SK-N-SH (cell line): ENCODE measurements at regions not wholly inside any gene's neighbourhood (a gene's known extent, or its start where the extent isn't known, plus 50 kb on each side); places are given as distances from the start of the nearest gene placed in this dataset.

Source experiments
- CTCF ChIA-PET: fragments of 300-600, 350-600 bp; formaldehyde crosslinking; extraction: SDS; loops from one replicate; lab custom pipeline; 2021; lab: Yijun Ruan, JAX
- POLR2A ChIA-PET: fragments of 350-600 bp; sonication (Branson Sonifier 250); formaldehyde crosslinking; extraction: SDS; loops from one replicate; lab custom pipeline; 2020; ENCODE audit warnings: antibody characterized with exemption, inconsistent platforms; lab: Yijun Ruan, JAX
- DNase-seq: peaks from one replicate; pipeline ENCODE4 v3.0.0; 2012
- H2AFZ ChIP-seq: fragments of 200-600 bp; sonication (generic); 2 replicates; pipeline ENCODE4 v1.8.1; 2016; ENCODE audit warnings: antibody characterized with exemption, mild to moderate bottlenecking, low read depth
- H3F3A ChIP-seq: fragments of 200-600 bp; sonication (generic); replicated peaks from 2 replicates; pipeline ENCODE3; 2016; ENCODE audit warnings: antibody characterized with exemption, mild to moderate bottlenecking; ENCODE audit not compliant: insufficient read depth
- H3K27ac ChIP-seq, 2 experiments: fragments of 200-500 bp in 1 of 2; fragments of 200-600 bp in 1 of 2; sonication (Bioruptor generic) in 1 of 2; sonication (generic), shearing (Covaris generic) in 1 of 2; 2 replicates each; pipeline versions ENCODE4 v1.5.1 to v1.6.1; 2014 to 2016; ENCODE audit warnings: low read depth in 2 of 2, inconsistent platforms in 1 of 2, low read length in 1 of 2, mild to moderate bottlenecking in 1 of 2, mixed read lengths in 1 of 2
- H3K27me3 ChIP-seq: fragments of 200-600 bp; sonication (generic), shearing (Covaris generic); 2 replicates; pipeline ENCODE4 v1.6.1; 2016; ENCODE audit warnings: mixed run types; ENCODE audit not compliant: insufficient read depth
- H3K36me3 ChIP-seq, 2 experiments: fragments of 200-500 bp in 1 of 2; fragments of 200-600 bp in 1 of 2; sonication (Bioruptor generic) in 1 of 2; sonication (generic) in 1 of 2; replicated peaks in 1 of 2; 2 replicates each; pipeline versions ENCODE3 to v1.5.1; 2014 to 2016; ENCODE audit warnings: low read length in 1 of 2, mild to moderate bottlenecking in 1 of 2; ENCODE audit not compliant: insufficient read depth in 2 of 2, control insufficient read depth in 1 of 2
- H3K4me1 ChIP-seq, 2 experiments: fragments of 200-500 bp in 1 of 2; fragments of 200-600 bp in 1 of 2; sonication (Bioruptor generic) in 1 of 2; sonication (generic), shearing (Covaris generic) in 1 of 2; 2 replicates each; pipeline versions ENCODE4 v1.5.1 to v1.6.1; 2014 to 2016; ENCODE audit warnings: low read depth in 1 of 2, low read length in 1 of 2, mixed run types in 1 of 2; ENCODE audit not compliant: insufficient read depth in 2 of 2, control insufficient read depth in 1 of 2
- H3K4me2 ChIP-seq: fragments of 200-600 bp; sonication (generic), shearing (Covaris generic); 2 replicates; pipeline ENCODE4 v1.6.1; 2017; ENCODE audit warnings: mixed run types
- H3K4me3 ChIP-seq, 2 experiments: fragments of 200-500 bp in 1 of 2; fragments of 200-600 bp in 1 of 2; sonication (Bioruptor generic) in 1 of 2; sonication (generic), shearing (Covaris generic) in 1 of 2; 2 replicates each; pipeline versions ENCODE4 v1.5.1 to v1.8.1; 2014 to 2016; ENCODE audit warnings: low read depth in 2 of 2, inconsistent platforms in 1 of 2, low read length in 1 of 2, mild to moderate bottlenecking in 1 of 2, mixed read lengths in 1 of 2, moderate library complexity in 1 of 2
- H3K79me2 ChIP-seq: fragments of 200-600 bp; sonication (generic); 2 replicates; pipeline ENCODE4 v1.8.1; 2017; ENCODE audit warnings: mild to moderate bottlenecking; ENCODE audit not compliant: insufficient read depth
- H3K9ac ChIP-seq: fragments of 200-600 bp; sonication (generic); 2 replicates; pipeline ENCODE4 v1.6.1; 2017; ENCODE audit warnings: mixed run types
- H3K9me2 ChIP-seq: fragments of 200-600 bp; sonication (generic); 2 replicates; pipeline ENCODE4 v1.6.1; 2017; ENCODE audit warnings: mixed run types
- H3K9me3 ChIP-seq: fragments of 200-600 bp; sonication (generic); 2 replicates; pipeline ENCODE4 v1.6.1; 2017; ENCODE audit warnings: mixed run types, mild to moderate bottlenecking, moderate library complexity
- H4K20me1 ChIP-seq: fragments of 200-600 bp; sonication (generic); 2 replicates; pipeline ENCODE4 v1.6.1; 2017; ENCODE audit warnings: mild to moderate bottlenecking, mixed run types; ENCODE audit not compliant: insufficient read depth
- CHD2 ChIP-seq: fragments of 150-350 bp; IDR thresholded peaks from 2 replicates; pipeline ENCODE4 v1.6.1; 2018; ENCODE audit warnings: low read length; ENCODE audit not compliant: partially characterized antibody
- EZH2phosphoT487 ChIP-seq: fragments of 200-600 bp; sonication (generic); IDR thresholded peaks from 2 replicates; pipeline ENCODE4 v1.6.1; 2017; ENCODE audit warnings: low read depth, mixed run types, mild to moderate bottlenecking, antibody characterized with exemption, moderate library complexity, borderline replicate concordance
- FOXJ3 ChIP-seq: sonication (generic); formaldehyde crosslinking; IDR thresholded peaks from 2 replicates; pipeline ENCODE4 v1.5.1; 2020; ENCODE audit warnings: mild to moderate bottlenecking, missing genetic modification reagents
- GATA2 ChIP-seq: sonication (generic); formaldehyde crosslinking; IDR thresholded peaks from 2 replicates; pipeline ENCODE4 v1.5.0; 2020; ENCODE audit warnings: mild to moderate bottlenecking, missing genetic modification reagents
- JUND ChIP-seq: IDR thresholded peaks from 2 replicates; pipeline ENCODE4 v1.4.0; 2012
- MXI1 ChIP-seq: IDR thresholded peaks from 2 replicates; pipeline ENCODE4 v1.6.1; 2012; ENCODE audit warnings: mild to moderate bottlenecking, low read depth, low read length, improper control_type of control experiment
- NFIC ChIP-seq: IDR thresholded peaks from 2 replicates; pipeline ENCODE4 v1.4.0; 2012; ENCODE audit warnings: borderline replicate concordance
- NRF1 ChIP-seq: IDR thresholded peaks from 2 replicates; pipeline ENCODE4 v1.6.1; 2012; ENCODE audit warnings: low read depth, mild to moderate bottlenecking, low read length
- POLR2AphosphoS5 ChIP-seq: IDR thresholded peaks from 2 replicates; pipeline ENCODE4 v1.6.1; 2012; ENCODE audit warnings: low read depth, low read length
- RAD21 ChIP-seq: IDR thresholded peaks from 2 replicates; pipeline ENCODE4 v1.6.1; 2012; ENCODE audit warnings: mild to moderate bottlenecking, low read length
- RFX5 ChIP-seq: IDR thresholded peaks from 2 replicates; pipeline ENCODE4 v1.6.1; 2012; ENCODE audit warnings: mild to moderate bottlenecking, improper control_type of control experiment, low read length
- SMC3 ChIP-seq: IDR thresholded peaks from 2 replicates; pipeline ENCODE4 v1.6.1; 2012; ENCODE audit warnings: low read depth, low read length, improper control_type of control experiment
- TAF1 ChIP-seq: IDR thresholded peaks from 2 replicates; pipeline ENCODE4 v1.6.1; 2012; ENCODE audit warnings: low read depth, mild to moderate bottlenecking, low read length, moderate library complexity, borderline replicate concordance
- TCF12 ChIP-seq: IDR thresholded peaks from 2 replicates; pipeline ENCODE4 v1.4.0; 2012
- TEAD4 ChIP-seq: IDR thresholded peaks from 2 replicates; pipeline ENCODE4 v1.4.0; 2012; ENCODE audit warnings: mild to moderate bottlenecking, borderline replicate concordance; ENCODE audit not compliant: insufficient read depth
- WGBS: methylation state at CpG from one replicate; pipeline ENCODE4 v1.1.6; 2017; ENCODE audit warnings: low lambda C conversion rate; 5-methylcytosine and 5-hydroxymethylcytosine counted together
- TF ChIP-seq, protein P1 (sequence below): IDR thresholded peaks from 2 replicates; pipeline ENCODE4; 2012
- TF ChIP-seq, protein P2 (sequence below): IDR thresholded peaks from 2 replicates; pipeline ENCODE4 v1.4.0; 2012; ENCODE audit warnings: low read depth
- TF ChIP-seq, protein P3 (sequence below): IDR thresholded peaks from 2 replicates; pipeline ENCODE4 v1.4.0; 2012; ENCODE audit warnings: low read depth, borderline replicate concordance
- TF ChIP-seq, protein P4 (sequence below): IDR thresholded peaks from 2 replicates; pipeline ENCODE4 v1.6.1; 2012; ENCODE audit warnings: mild to moderate bottlenecking, low read depth, low read length, moderate library complexity

DNA sequence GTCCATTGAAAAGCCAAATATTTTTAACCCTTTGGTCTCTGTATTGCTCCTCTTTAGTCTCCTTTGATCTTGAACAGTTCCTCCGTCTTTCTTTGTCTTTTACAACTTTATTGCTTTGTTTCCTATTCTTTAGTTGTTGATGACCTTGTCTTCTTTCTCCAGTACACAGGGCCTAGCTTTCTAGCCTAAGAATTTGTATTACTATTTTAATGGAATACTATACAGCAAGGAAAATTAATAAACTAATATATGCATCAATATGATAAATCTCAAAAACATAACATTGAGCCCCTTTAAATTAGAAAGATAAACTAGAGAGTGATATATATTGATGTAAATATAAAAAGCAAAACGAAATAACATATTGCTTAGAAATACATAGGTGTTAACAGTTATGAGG is 88.7 kb downstream of the NR1D2 start:
- TF ChIP-seq RAD21 (no peak), SMC3 (no peak), FOXJ3 (no peak), TEAD4 (no peak), JUND (no peak), GATA2 (no peak), CHD2 (no peak), POLR2AphosphoS5 (no peak), NFIC (no peak), TCF12 (no peak), RFX5 (no peak), NRF1 (no peak), MXI1 (no peak), TAF1 (no peak)
- TF ChIP-seq, protein P1, sequence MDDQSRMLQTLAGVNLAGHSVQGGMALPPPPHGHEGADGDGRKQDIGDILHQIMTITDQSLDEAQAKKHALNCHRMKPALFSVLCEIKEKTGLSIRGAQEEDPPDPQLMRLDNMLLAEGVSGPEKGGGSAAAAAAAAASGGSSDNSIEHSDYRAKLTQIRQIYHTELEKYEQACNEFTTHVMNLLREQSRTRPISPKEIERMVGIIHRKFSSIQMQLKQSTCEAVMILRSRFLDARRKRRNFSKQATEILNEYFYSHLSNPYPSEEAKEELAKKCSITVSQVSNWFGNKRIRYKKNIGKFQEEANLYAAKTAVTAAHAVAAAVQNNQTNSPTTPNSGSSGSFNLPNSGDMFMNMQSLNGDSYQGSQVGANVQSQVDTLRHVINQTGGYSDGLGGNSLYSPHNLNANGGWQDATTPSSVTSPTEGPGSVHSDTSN: no peak
- TF ChIP-seq, protein P2, sequence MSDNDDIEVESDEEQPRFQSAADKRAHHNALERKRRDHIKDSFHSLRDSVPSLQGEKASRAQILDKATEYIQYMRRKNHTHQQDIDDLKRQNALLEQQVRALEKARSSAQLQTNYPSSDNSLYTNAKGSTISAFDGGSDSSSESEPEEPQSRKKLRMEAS: no peak
- TF ChIP-seq, protein P3, sequence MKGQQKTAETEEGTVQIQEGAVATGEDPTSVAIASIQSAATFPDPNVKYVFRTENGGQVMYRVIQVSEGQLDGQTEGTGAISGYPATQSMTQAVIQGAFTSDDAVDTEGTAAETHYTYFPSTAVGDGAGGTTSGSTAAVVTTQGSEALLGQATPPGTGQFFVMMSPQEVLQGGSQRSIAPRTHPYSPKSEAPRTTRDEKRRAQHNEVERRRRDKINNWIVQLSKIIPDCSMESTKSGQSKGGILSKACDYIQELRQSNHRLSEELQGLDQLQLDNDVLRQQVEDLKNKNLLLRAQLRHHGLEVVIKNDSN: no peak
- no peak overlapping the region for H3K9ac ChIP-seq
- no peak overlapping the region for H2AFZ ChIP-seq
- no peak overlapping the region for H3K27ac ChIP-seq
- CTCF ChIA-PET: no interaction called here
- H3K79me2 ChIP-seq: no peaks in the 10 kb centered on the region
- H3K9me3 ChIP-seq: no peaks in the 10 kb centered on the region; the same call in 1 of the 2 replicates
- no peaks in the 10 kb centered on the region for H3K27me3 ChIP-seq
- H3K4me2 ChIP-seq: no peak overlapping the region
- no peak overlapping the region for H3K4me3 ChIP-seq
- H3F3A ChIP-seq: no peaks in the 10 kb centered on the region
- POLR2A ChIA-PET: no interaction called here
- H4K20me1 ChIP-seq: no peaks in the 10 kb centered on the region
- H3K4me1 ChIP-seq: no peaks in the 10 kb centered on the region; a peak in 2 of 4 replicates
- no peaks in the 10 kb centered on the region for H3K36me3 ChIP-seq
- DNase-seq: no peak
- WGBS: 56% methylated on average over 2 of the region's 2 CpGs
- H3K9me2 ChIP-seq: 0 out of 2 replicates have a peak, but pooled peaks cover 3% of the 10 kb centered on the region

DNA sequence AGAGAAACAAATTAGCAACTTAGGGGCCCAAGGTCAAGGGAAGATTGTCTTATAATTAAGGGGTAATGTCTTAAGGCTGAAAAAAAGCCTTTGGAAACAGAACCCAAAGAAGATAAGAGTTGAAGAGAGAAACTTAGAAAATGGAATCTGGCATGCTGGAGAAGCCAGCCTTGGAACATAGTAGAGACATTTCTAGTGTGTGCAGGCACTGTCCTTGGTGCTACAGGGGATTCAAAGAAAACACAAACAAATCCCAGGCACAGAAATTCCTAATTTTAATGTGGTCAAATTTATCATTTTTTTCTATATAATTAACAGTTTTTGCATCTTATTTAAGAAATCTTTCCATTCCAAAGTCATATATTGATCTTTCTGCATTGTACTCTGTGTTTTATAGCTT is 89.4 kb downstream of the NR1D2 start:
- Histone ChIP-seq H3K79me2 (no peaks in the 10 kb centered on the region), H2AFZ (no peak overlapping the region)

More for the DNA sequence above, 89.4 kb downstream of the NR1D2 start:
- CTCF ChIA-PET: no interaction called here
- Histone ChIP-seq H3K4me2 (no peak overlapping the region), H3K9ac (no peak overlapping the region), H3F3A (no peaks in the 10 kb centered on the region), H3K36me3 (no peaks in the 10 kb centered on the region), H3K27me3 (no peaks in the 10 kb centered on the region), H3K9me3 (no peaks in the 10 kb centered on the region; the same call in 1 of the 2 replicates), H3K4me1 (no peaks in the 10 kb centered on the region; a peak in 1 of 4 replicates), H3K27ac (no peak overlapping the region), H3K4me3 (no peak overlapping the region), H3K9me2 (0 out of 2 replicates have a peak, but pooled peaks cover 3% of the 10 kb centered on the region), H4K20me1 (no peaks in the 10 kb centered on the region)
- no peak for DNase-seq
- POLR2A ChIA-PET: no interaction called here
- TF ChIP-seq, protein P4, sequence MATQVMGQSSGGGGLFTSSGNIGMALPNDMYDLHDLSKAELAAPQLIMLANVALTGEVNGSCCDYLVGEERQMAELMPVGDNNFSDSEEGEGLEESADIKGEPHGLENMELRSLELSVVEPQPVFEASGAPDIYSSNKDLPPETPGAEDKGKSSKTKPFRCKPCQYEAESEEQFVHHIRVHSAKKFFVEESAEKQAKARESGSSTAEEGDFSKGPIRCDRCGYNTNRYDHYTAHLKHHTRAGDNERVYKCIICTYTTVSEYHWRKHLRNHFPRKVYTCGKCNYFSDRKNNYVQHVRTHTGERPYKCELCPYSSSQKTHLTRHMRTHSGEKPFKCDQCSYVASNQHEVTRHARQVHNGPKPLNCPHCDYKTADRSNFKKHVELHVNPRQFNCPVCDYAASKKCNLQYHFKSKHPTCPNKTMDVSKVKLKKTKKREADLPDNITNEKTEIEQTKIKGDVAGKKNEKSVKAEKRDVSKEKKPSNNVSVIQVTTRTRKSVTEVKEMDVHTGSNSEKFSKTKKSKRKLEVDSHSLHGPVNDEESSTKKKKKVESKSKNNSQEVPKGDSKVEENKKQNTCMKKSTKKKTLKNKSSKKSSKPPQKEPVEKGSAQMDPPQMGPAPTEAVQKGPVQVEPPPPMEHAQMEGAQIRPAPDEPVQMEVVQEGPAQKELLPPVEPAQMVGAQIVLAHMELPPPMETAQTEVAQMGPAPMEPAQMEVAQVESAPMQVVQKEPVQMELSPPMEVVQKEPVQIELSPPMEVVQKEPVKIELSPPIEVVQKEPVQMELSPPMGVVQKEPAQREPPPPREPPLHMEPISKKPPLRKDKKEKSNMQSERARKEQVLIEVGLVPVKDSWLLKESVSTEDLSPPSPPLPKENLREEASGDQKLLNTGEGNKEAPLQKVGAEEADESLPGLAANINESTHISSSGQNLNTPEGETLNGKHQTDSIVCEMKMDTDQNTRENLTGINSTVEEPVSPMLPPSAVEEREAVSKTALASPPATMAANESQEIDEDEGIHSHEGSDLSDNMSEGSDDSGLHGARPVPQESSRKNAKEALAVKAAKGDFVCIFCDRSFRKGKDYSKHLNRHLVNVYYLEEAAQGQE: peak; percentile 88
- TF ChIP-seq EZH2phosphoT487: no peak
